D721Med (cell line): ENCODE measurements at regions not wholly inside any gene's neighbourhood (a gene's known extent, or its start where the extent isn't known, plus 50 kb on each side); places are given as distances from the start of the nearest gene placed in this dataset.

Experiments used
- DNase-seq: peaks from one replicate; pipeline ENCODE4 v3.0.0; 2011; ENCODE audit warnings: low spot score; ENCODE audit not compliant: insufficient read length
- FAIRE-seq: peaks from 2 replicates; lab custom pipeline; 2011; peaks lifted over from hg19 to GRCh38; lab: Jason Lieb, UNC
- CTCF ChIP-seq: IDR thresholded peaks from 2 replicates; pipeline ENCODE4 v1.5.1; 2012; ENCODE audit warnings: mild to moderate bottlenecking, control low read depth; ENCODE audit not compliant: insufficient read depth; ENCODE audit errors: missing control alignments

GRCh38 chr3:70120357-70120966 is 120.9 kb downstream of the SAMMSON start:
- FAIRE-seq (no peak), DNase-seq (peak; percentile 13)
- peak; percentile 73 for TF ChIP-seq CTCF

- DNase-seq (no peak), FAIRE-seq (no peak)
- TF ChIP-seq CTCF, result no peak
These were observed 127.7 kb downstream of the SAMMSON start for GRCh38 chr3:70127192-70127591.

GRCh38 chr3:70137366-70137765 is 137.8 kb downstream of the SAMMSON start:
- DNase-seq (no peak), FAIRE-seq (no peak)
- TF ChIP-seq CTCF, result no peak

- no peak for TF ChIP-seq CTCF
- DNase-seq (no peak), FAIRE-seq (no peak)
These were observed 139.1 kb downstream of the SAMMSON start for GRCh38 chr3:70138606-70139005.
